K562 (cell line): ENCODE measurements at regions not wholly inside any gene's neighbourhood (a gene's known extent, or its start where the extent isn't known, plus 50 kb on each side); places are given as distances from the start of the nearest gene placed in this dataset.

ENCODE experiments used
- ATF2 ChIP-seq: sonication (generic); formaldehyde crosslinking; IDR thresholded peaks from 2 replicates; pipeline ENCODE4 v1.8.1; 2022; ENCODE audit warnings: missing genetic modification reagents
- CHD2 ChIP-seq: IDR thresholded peaks from 2 replicates; pipeline ENCODE4 v1.6.1; 2011; ENCODE audit warnings: low read depth, low read length
- CTCF ChIP-seq, 3 experiments: IDR thresholded peaks in 2 of 3; conservative IDR thresholded peaks in 1 of 3; 2 replicates each; pipeline ENCODE4 v1.5.1; 2011 to 2012; ENCODE audit warnings: low read length in 3 of 3, mild to moderate bottlenecking in 3 of 3, control low read depth in 2 of 3, improper control_type of control experiment in 1 of 3, inconsistent platforms in 1 of 3, low read depth in 1 of 3, mixed read lengths in 1 of 3, moderate library complexity in 1 of 3; ENCODE audit not compliant: insufficient read depth in 2 of 3
- MAX ChIP-seq: sonication (generic); formaldehyde crosslinking; IDR thresholded peaks from 2 replicates; pipeline ENCODE4 v1.9.0; 2022; ENCODE audit warnings: mild to moderate bottlenecking, missing genetic modification reagents
- NR2C2 ChIP-seq, 2 experiments: fragments of 200-800 bp in 1 of 2; sonication (Bioruptor generic) in 1 of 2; sonication (generic) in 1 of 2; formaldehyde crosslinking in 1 of 2; IDR thresholded peaks; 2 replicates each; pipeline versions ENCODE4 v1.6.1 to v1.8.0; 2016 to 2022; ENCODE audit warnings: mild to moderate bottlenecking in 1 of 2, missing compliant biosample characterization in 1 of 2, missing genetic modification characterization in 1 of 2, missing genetic modification reagents in 1 of 2
- RCOR1 ChIP-seq, 2 experiments: IDR thresholded peaks; 2 replicates each; pipeline ENCODE4 v1.6.1; 2012; ENCODE audit warnings: low read depth in 2 of 2, low read length in 2 of 2, borderline replicate concordance in 1 of 2, improper control_type of control experiment in 1 of 2
- SAFB ChIP-seq: fragments of 200-400 bp; formaldehyde crosslinking; IDR thresholded peaks from 2 replicates; pipeline ENCODE4 v1.6.1; 2017; ENCODE audit warnings: low read depth, low read length, borderline replicate concordance
- SMC3 ChIP-seq: conservative IDR thresholded peaks from 2 replicates; pipeline ENCODE4 v1.6.1; 2011; ENCODE audit warnings: low read depth, low read length, improper control_type of control experiment; ENCODE audit not compliant: insufficient read depth
- ZBTB26 ChIP-seq: fragments of 450-650 bp; formaldehyde crosslinking; IDR thresholded peaks from 2 replicates; pipeline ENCODE4 v1.4.0; 2022; ENCODE audit warnings: missing genetic modification characterization
- ZNF707 ChIP-seq: fragments of 250-450 bp; sonication (Bioruptor Pico); conservative IDR thresholded peaks from 2 replicates; pipeline ENCODE4 v1.8.0; 2022; ENCODE audit warnings: inconsistent platforms, mild to moderate bottlenecking, moderate library complexity
- ZNF740 ChIP-seq, 3 experiments: fragments of 200-800 bp in 1 of 3; sonication (Bioruptor generic) in 1 of 3; sonication (generic) in 1 of 3; formaldehyde crosslinking in 1 of 3; IDR thresholded peaks; 2 replicates each; pipeline versions ENCODE4 v1.6.1 to v1.8.0; 2016 to 2022; ENCODE audit warnings: mild to moderate bottlenecking in 2 of 3, missing compliant biosample characterization in 2 of 3, missing genetic modification characterization in 2 of 3, missing genetic modification reagents in 1 of 3

- TF ChIP-seq ZBTB26 (CRISPR knock-in tag) (no peak), ZNF707 (CRISPR knock-in tag) (no peak), CTCF (IDR thresholded peaks at IDR 0.05 in 2 of 3, conservative IDR thresholded peaks at IDR 0.05 in 1 of 3; ENCODE audit: insufficient read depth in 2 of 3, low read depth in 1 of 3, low read length in 3 of 3) (no peak), NR2C2 (CRISPR knock-in tag; IDR thresholded peaks at IDR 0.05) (no peak), NR2C2 (tag; IDR thresholded peaks at IDR 0.05) (no peak), ATF2 (CRISPR knock-in tag) (no peak), CHD2 (no peak), MAX (no peak), SAFB (no peak), RCOR1 (IDR thresholded peaks at IDR 0.05; ENCODE audit: borderline replicate concordance in 1 of 2, low read depth in 2 of 2, low read length in 2 of 2) (no peak), SMC3 (no peak), ZNF740 (CRISPR knock-in tag; IDR thresholded peaks at IDR 0.05) (no peak), ZNF740 (tag; IDR thresholded peaks at IDR 0.05) (no peak)
Observed at GRCh38 chr9:129256959-129257713, 79.1 kb upstream of the IER5L start.
